ENCODE measurements at regions not wholly inside any gene's neighbourhood (a gene's known extent, or its start where the extent isn't known, plus 50 kb on each side); places are given as distances from the start of the nearest gene placed in this dataset.

DNA sequence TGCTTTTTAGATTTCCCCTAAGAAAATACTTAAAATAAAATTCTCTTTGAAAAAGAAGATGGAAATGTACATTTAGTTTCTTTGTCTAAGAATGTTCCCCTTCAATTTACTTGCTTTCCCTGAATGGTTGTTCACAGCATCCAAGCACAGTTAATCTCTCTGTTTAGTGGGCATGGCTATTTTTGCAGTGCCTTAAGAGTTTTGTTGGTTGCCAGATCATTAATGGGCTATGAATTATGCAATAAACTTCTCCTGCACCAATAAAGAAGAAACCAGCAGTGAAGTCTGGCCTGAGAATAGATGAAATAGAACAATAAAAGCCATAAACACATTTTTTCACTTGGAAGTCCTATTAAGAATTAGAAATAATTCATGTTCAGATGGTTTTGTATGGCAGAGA lies 980.4 kb upstream of the IGFBP7 start:
- TF ChIP-seq POLR2A (IDR thresholded peaks at IDR 0.05) = no peak
- no peak for TF ChIP-seq CTCF (IDR thresholded peaks at IDR 0.05)
